Esophagus muscularis mucosa (tissue), 4 donors: ENCODE measurements at regions not wholly inside any gene's neighbourhood (a gene's known extent, or its start where the extent isn't known, plus 50 kb on each side); places are given as distances from the start of the nearest gene placed in this dataset.
"Not testable (repeated sequence)": the region's sequence is repeated elsewhere in the genome, so short reads cannot be mapped to it uniquely, and the experiment has no call there.

Source experiments
- DNase-seq: peaks from one replicate; pipeline ENCODE4 v3.0.0-alpha.2; 2017; ENCODE audit errors: extremely low spot score
- H3K27ac ChIP-seq, 4 donors: fragments of 200-600 bp; sonication (generic); replicated peaks in 1 of 4; 1 replicate in 3 of 4; 2 replicates in 1 of 4; pipeline ENCODE4 v1.5.1; 2016 to 2019; ENCODE audit warnings: mild to moderate bottlenecking in 1 of 4
- H3K27me3 ChIP-seq, 4 donors: fragments of 200-600 bp; sonication (generic); one replicate each; pipeline versions ENCODE4 v1.5.1 to v1.6.0; 2016 to 2019
- H3K36me3 ChIP-seq, 4 donors: fragments of 200-600 bp; sonication (generic); one replicate each; pipeline ENCODE4 v1.5.1; 2016 to 2019
- H3K4me1 ChIP-seq, 4 donors: fragments of 200-600 bp; sonication (generic); one replicate each; pipeline ENCODE4 v1.5.1; 2016 to 2019
- H3K4me3 ChIP-seq, 4 donors: fragments of 200-600 bp; sonication (generic); 1 replicate in 2 of 4; 2 replicates in 2 of 4; pipeline ENCODE4 v1.5.1; 2016 to 2019; ENCODE audit warnings: mild to moderate bottlenecking in 4 of 4, moderate library complexity in 1 of 4
- H3K9me3 ChIP-seq, 4 donors: fragments of 200-600 bp; sonication (generic); 1 replicate in 3 of 4; 2 replicates in 1 of 4; pipeline ENCODE4 v1.5.1; 2016 to 2019
- EP300 ChIP-seq: sonication (generic); formaldehyde crosslinking; IDR thresholded peaks from one replicate; pipeline ENCODE4 v1.6.1; 2017; ENCODE audit warnings: antibody characterized with exemption
- POLR2A ChIP-seq: fragments of 450-650 bp; IDR thresholded peaks from one replicate; pipeline ENCODE4 v1.6.1; 2017; ENCODE audit warnings: antibody characterized with exemption, moderate library complexity, mild to moderate bottlenecking, low read depth
- POLR2AphosphoS5 ChIP-seq, 2 donors: sonication (generic); formaldehyde crosslinking; IDR thresholded peaks; one replicate each; pipeline ENCODE4 v1.6.1; 2017; ENCODE audit warnings: antibody characterized with exemption in 2 of 2
- WGBS: methylation state at CpG from one replicate; pipeline ENCODE4 v1.1.5; 2018; 5-methylcytosine and 5-hydroxymethylcytosine counted together
- intact Hi-C: fragments of 100-400 bp; cut with DNase I; formaldehyde crosslinking; loops from one replicate; pipeline ENCODE4 v1.15.1; 2023
- TF ChIP-seq, protein P1 (sequence below), 3 experiments: fragments of 200-600 bp in 2 of 3; fragments of 450-650 bp in 1 of 3; sonication (generic) in 2 of 3; IDR thresholded peaks; one replicate each; pipeline ENCODE4 v1.5.1; 2017 to 2019; ENCODE audit warnings: antibody characterized with exemption in 3 of 3, mild to moderate bottlenecking in 2 of 3, moderate library complexity in 1 of 3

DNA sequence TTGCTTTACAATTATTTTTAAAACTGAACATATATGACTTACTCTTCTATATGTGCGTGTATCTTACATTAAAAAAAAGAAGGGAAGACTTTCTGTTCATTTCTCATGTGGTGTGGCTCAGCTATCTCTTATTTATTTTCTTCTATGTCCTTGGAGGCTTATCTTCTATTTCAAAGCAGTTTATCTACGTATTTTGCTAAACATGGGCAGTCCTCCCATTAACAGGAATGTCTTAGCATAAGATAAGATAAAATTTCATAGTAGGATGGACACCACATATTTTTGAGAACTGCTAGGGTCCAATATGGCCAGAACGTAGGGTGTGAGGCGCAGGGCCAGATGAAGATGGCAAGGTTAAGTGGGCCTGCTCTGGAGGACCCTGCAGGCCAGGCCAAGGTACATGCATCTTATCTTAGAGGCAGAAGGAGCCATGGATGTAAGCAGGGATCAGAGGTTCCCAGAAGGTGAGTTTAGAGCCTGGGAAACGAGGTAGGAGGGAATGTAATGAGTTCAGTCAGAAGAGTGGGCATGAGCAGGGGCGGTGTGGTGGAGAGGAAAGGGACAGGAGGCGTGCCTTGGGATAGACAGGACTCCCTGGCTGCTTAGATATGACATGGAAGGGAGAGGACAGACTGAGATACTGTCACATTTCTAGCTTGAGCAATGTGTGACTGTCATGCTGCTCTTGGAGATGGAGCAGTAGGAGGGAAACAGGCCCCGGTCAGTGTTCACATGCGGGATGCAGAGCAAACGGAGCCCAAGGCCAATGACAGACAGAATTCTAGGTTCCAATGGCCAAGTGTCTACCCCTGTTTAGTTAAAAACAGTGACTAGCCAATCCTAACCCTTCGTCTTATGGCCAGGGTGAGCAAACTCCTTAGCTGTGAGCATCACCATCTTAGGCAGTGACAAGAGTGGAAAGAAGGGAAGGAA lies 68.6 kb upstream of the MEDAG start:
- Histone ChIP-seq H3K27ac (no peak overlapping the region), H3K9me3 (no peaks in the 10 kb centered on the region), H3K27me3 (no peaks in the 10 kb centered on the region), H3K4me1 (peaks cover 0 to 10% (median 9%) of the 10 kb centered on the region in 4 donors), H3K36me3 (no peaks in the 10 kb centered on the region), H3K4me3 (no peak overlapping the region)
- no peak for TF ChIP-seq EP300
- no peak for TF ChIP-seq POLR2AphosphoS5 (IDR thresholded peaks at IDR 0.05)
- TF ChIP-seq POLR2A = no peak
- TF ChIP-seq, protein P1, sequence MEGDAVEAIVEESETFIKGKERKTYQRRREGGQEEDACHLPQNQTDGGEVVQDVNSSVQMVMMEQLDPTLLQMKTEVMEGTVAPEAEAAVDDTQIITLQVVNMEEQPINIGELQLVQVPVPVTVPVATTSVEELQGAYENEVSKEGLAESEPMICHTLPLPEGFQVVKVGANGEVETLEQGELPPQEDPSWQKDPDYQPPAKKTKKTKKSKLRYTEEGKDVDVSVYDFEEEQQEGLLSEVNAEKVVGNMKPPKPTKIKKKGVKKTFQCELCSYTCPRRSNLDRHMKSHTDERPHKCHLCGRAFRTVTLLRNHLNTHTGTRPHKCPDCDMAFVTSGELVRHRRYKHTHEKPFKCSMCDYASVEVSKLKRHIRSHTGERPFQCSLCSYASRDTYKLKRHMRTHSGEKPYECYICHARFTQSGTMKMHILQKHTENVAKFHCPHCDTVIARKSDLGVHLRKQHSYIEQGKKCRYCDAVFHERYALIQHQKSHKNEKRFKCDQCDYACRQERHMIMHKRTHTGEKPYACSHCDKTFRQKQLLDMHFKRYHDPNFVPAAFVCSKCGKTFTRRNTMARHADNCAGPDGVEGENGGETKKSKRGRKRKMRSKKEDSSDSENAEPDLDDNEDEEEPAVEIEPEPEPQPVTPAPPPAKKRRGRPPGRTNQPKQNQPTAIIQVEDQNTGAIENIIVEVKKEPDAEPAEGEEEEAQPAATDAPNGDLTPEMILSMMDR (IDR thresholded peaks at IDR 0.05) = no peak
- DNase-seq = no peak
- intact Hi-C loops = no loop called here
- 93% methylated on average over 11 of the region's 11 CpGs for WGBS

DNA sequence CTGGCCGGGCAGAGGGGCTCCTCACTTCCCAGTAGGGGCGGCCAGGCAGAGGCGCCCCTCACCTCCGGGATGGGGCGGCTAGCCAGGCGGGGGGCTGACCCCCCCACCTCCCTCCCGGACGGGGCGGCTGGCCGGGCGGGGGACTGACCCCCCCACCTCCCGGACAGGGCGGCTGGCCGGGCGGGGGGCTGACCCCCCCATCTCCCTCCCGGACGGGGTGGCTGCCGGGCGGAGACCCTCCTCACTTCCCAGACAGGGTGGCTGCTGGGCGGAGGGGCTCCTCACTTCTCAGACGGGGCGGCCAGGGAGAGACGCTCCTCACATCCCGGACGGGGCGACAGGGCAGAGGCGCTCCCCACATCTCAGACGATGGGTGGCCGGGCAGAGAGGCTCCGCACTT lies 66.4 kb upstream of the MEDAG start:
- H3K27ac ChIP-seq, intact Hi-C loops, H3K4me1 ChIP-seq, H3K36me3 ChIP-seq, H3K4me3 ChIP-seq, DNase-seq, H3K27me3 ChIP-seq, H3K9me3 ChIP-seq: not testable (repeated sequence)
- WGBS = 90% methylated on average over 18 of the region's 30 CpGs

DNA sequence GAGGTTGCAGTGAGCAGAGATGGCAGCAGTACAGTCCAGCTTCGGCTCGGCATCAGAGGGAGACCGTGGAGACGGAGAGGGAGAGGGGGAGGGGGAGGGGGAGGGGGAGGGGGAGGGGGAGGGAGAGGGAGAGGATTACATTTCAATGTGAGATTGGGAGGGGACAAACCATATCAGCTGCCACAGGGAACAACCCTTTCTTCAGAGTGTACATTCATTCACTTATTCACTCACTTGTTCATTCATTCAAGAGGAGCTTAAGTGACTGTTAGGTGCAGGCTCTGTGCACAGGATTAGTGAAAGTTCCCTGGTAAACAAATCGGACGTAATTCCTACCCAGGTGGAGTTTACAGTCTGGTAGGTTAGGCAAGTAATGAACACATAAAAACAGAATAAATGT lies 65.6 kb upstream of the MEDAG start:
- Histone ChIP-seq H3K4me3 (no peak overlapping the region), H3K27me3 (no peaks in the 10 kb centered on the region), H3K9me3 (no peaks in the 10 kb centered on the region), H3K36me3 (no peaks in the 10 kb centered on the region), H3K27ac (no peak overlapping the region), H3K4me1 (peaks cover 0 to 4% (median 2%) of the 10 kb centered on the region in 4 donors)
- WGBS = 85% methylated on average over 2 of the region's 6 CpGs
- intact Hi-C loops = no loop called here
- TF ChIP-seq POLR2AphosphoS5 (IDR thresholded peaks at IDR 0.05) (no peak), EP300 (no peak), POLR2A (no peak)
- TF ChIP-seq, protein P1 (IDR thresholded peaks at IDR 0.05) = no peak
- DNase-seq = no peak

DNA sequence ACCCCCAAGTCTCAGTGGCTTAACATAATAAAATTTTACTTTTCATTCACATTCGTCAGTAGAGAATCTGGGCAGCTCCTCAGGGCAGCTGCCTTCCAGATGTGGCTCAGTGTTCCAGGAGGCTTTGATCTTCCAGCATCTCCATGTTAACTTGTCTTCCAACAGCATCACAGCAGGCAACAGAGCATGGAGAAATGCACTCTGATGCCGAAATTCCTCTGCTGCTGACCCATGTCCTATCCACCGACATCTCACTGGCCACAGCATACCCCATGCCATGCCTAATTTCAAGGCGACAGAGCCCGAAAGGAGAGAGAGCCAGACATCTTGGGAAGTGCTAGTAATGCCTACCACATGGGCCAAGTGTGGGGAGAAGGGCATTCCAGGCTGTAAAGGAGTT lies 64.9 kb upstream of the MEDAG start:
- Histone ChIP-seq H3K27ac (no peak overlapping the region), H3K9me3 (no peaks in the 10 kb centered on the region), H3K36me3 (no peaks in the 10 kb centered on the region), H3K27me3 (no peaks in the 10 kb centered on the region), H3K4me3 (no peak overlapping the region), H3K4me1 (no peaks in the 10 kb centered on the region)
- intact Hi-C loops = no loop called here
- WGBS = 80% methylated on average over 5 of the region's 5 CpGs
- no peak for TF ChIP-seq POLR2A
- TF ChIP-seq, protein P1 (IDR thresholded peaks at IDR 0.05) = no peak
- no peak for TF ChIP-seq POLR2AphosphoS5 (IDR thresholded peaks at IDR 0.05)
- DNase-seq = no peak

DNA sequence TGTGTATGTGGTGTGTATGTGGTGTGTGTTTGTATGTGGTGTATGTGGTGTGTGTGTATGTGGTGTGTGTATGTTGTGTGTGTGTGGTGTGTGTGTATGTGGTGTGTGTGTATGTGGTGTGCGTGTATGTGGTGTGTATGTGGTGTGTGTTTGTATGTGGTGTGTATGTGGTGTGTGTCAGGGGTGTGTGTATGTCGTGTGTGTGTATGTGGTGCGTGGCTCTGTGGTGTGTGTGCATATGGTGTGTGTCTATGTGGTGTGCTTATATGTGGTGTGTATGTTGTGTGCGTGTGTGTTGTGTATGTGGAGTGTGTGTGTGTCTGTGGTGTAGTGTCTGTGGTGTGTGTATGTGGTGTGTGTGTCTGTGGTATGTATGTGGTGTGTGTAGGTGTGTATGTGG lies 62.5 kb upstream of the MEDAG start:
- DNase-seq = no peak
- H3K27ac ChIP-seq = no peak overlapping the region
- H3K4me1 ChIP-seq = peaks cover 0 to 5% (median 0%) of the 10 kb centered on the region in 4 donors
- H3K36me3 ChIP-seq = no peaks in the 10 kb centered on the region
- H3K4me3 ChIP-seq = no peak overlapping the region
- H3K27me3 ChIP-seq = no peaks in the 10 kb centered on the region
- intact Hi-C loops = no loop called here
- no peak for TF ChIP-seq POLR2AphosphoS5 (IDR thresholded peaks at IDR 0.05)
- TF ChIP-seq EP300 = no peak
- TF ChIP-seq, protein P1 (IDR thresholded peaks at IDR 0.05) = no peak
- 63% methylated on average over 4 of the region's 4 CpGs for WGBS
- peaks cover 0 to 3% (median 0%) of the 10 kb centered on the region in 4 donors for H3K9me3 ChIP-seq
